NCI-H460 (cell line): ENCODE measurements at regions not wholly inside any gene's neighbourhood (a gene's known extent, or its start where the extent isn't known, plus 50 kb on each side); places are given as distances from the start of the nearest gene placed in this dataset.

Experiments used
- DNase-seq: peaks from one replicate; pipeline ENCODE4 v3.0.0-alpha.2; 2016; ENCODE audit warnings: low read depth; ENCODE audit errors: extremely low read depth

DNA sequence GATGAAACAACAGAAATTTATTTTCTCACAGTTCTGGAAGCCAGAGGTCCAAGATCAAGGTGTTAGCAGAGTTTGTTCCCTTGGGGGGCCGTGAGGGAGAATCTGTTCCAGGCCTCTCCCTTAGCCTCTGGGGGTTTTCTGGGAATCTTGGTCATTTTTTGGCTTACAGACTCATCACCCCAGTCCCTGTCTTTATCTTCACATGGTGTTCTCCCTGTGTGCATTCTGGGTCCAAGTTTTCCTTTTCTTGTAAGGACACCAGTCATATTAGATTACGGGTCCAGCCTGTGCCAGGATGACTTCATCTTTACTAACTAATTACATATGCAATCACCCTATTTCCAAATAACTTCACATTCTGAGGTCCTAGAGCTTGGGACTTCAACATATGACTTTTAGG lies 292.5 kb upstream of the TRIB2 start:
- DNase-seq, result no peak

DNA sequence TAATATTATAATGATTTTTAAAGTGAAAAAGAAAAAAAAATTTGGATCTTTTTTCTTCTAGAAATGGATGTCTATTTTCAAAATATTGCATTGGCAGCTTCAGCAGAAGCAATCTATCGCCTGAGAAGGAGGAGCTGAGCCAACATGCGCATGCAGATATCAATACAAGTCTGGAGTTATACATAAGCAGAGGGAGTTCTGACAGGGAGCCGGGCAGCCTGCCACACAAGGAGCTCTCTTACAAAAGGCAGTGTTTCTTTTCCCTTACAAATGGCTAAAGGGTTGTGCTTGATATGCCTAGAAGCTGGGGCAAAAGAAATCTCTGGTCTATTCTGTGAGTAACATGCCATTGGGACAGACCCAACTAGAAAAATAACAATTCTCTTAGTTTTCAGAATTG lies 291.9 kb upstream of the TRIB2 start:
- no peak for DNase-seq

DNA sequence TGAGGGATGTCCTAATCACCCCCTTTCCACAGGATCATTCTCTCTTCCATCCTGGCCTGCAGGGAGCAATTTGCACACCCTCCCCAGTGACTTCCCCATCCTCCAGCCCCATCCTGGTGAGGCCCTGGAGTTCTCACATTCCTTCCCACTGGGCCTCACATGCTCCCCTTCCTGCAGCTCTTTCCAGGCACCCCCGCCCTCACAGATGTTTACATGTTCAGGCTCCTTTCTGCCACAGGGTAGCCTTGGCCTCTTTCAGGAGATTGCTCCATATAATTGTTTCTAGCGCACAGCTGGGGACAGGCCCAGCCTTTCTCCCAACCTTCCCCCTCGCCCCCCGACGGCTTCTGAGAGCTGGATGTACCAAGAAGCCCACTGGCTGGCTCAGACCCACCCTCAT lies 288.4 kb upstream of the TRIB2 start:
- DNase-seq, result no peak

DNA sequence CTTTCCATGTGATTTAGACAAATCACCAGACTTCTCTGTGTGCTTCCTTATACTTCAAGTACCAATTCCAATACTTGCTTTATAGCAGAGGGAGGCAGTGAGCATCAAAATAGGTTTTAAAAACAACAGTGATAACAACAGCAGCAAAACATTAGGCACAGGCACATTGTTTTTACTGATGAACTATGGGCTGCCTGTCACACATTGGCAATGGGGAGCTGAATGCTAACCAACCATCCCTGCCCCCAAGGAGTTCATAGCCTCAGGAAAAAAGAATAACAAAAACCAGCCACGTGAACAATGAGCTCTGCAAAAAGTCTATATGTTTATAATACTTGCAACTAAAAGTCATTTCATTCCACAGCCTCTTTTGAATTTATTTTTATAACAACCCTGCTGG lies 287.9 kb upstream of the TRIB2 start:
- no peak for DNase-seq

DNA sequence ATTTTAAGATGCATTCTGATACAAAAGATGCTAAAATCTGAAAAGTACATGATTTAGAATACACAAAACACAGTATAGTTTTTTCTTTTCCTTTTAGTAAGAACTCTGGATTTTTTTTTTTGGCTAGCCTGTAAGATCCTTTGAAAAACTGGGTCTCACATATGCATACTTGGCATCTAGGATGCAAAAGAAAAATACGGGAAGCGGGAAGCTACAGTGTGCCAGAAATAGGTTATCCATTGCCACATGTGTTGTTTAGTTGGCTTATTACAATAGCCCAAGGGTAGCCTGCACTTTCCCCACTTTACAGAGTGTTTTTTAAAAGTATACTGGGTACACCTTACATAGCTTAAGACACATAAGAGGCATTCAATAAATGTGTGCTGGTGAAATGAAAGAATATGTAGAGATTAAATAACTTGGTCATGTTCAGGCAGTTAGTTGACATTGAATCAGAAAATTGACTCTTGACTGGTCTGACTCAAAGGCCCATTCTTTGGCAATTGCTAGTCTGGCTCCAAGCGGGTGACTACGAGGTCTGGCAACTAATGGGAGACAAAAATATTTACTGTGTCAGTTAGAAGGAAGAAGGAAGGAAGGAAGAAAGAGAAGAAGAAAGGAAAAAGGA lies 286.8 kb upstream of the TRIB2 start:
- no peak for DNase-seq

DNA sequence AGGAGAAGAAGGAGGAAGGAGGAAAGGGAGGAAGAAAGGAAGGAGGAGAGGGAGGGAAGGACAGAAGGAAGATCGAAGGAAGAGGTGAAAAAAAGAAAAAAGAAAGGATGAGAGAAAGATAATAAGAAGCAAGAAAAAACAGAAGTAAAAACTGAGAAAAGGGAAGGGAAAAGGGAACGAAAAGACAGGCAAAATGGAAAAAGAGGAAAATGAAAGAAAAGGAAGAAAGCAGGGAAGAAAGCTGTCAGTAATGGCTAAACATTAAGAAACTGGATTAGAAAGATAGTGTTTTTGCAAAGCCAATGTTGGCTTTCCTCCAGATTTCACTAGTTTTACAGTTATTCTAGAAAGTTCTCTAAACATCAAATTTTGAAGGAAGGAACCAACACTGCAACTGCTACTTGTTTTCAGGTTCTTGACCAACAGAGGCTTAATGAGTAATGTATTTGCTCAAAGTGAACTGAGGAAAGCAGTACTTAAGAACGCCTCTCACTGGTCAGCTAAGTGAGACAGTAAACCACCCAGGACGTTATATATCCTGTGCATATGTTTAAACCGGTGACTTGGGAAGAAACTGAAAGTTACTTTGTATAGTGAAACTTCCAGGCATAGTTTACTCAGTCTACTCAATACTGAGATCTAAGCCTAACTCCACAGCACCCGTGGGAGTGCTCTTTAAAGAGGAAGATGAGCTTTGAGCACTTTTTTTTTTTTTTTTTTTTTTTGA lies 286.2 kb upstream of the TRIB2 start:
- no peak for DNase-seq

DNA sequence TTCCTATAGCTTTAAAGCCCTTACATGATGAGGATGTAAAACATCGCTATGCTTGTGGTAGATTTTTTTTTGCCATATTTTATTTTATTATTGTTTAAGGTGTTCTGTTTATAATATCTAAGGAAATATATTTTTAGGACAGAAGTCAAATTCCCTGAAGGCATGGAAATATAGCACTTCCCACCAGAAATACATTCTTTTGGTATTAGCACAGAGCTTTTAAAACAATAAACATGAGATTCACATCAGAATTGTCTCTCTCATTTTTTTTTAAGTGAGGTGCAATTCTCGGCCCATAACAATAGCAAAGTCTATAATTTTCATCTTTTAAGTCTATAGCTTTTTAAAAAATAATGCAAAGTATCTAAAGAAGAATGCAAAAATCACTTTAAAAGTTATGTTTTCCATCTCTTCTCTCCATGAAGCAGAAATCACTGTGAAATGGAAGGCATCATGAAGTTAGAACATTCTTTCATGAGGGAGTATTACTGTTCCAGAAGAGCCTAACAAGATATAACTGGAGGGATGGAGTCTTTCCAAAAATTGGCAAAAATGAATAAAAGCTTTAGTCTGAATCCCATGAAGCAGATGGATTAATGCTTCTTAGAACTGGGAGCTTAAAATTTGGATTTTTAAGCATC lies 283.6 kb upstream of the TRIB2 start:
- DNase-seq, result no peak

DNA sequence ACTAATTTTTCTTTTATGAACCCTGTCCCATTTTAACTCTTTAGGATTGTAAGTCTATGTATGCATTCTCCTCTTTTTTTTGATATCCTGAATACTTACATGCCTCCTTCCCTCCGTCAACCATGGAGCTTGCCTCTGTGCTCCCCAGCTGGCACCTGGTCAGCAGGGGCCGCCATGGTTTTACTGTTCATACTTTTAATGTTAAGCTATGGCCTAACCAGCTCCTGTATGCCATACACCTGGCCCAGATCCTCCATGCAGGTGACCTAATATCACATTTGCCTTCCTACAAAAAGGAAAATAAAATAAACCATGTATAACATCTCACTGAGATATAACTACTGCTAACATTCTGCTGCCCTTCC lies 283.1 kb upstream of the TRIB2 start:
- no peak for DNase-seq

DNA sequence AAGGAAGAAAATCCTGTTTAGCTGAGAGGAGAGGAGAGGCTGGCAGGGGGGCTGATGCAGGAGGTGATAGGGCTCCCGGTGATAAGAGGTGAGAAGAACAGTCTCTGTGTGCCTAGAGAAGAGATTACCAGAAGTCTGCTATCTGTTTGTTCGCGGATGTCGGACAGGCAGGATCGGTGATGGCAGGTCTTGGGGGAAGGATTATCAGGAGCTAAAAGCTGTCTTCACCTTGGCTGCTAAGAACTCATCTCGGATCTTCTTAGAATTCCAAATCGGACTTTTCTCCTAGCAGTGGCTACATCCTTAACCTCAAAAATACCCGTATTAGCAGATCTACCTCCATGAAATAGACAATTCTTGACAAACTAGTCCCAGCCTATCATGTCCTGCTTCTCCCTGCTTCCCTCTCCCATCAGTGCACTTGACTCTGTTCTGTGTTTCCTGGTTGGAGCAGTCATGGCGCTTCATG lies 282.1 kb upstream of the TRIB2 start:
- no peak for DNase-seq

DNA sequence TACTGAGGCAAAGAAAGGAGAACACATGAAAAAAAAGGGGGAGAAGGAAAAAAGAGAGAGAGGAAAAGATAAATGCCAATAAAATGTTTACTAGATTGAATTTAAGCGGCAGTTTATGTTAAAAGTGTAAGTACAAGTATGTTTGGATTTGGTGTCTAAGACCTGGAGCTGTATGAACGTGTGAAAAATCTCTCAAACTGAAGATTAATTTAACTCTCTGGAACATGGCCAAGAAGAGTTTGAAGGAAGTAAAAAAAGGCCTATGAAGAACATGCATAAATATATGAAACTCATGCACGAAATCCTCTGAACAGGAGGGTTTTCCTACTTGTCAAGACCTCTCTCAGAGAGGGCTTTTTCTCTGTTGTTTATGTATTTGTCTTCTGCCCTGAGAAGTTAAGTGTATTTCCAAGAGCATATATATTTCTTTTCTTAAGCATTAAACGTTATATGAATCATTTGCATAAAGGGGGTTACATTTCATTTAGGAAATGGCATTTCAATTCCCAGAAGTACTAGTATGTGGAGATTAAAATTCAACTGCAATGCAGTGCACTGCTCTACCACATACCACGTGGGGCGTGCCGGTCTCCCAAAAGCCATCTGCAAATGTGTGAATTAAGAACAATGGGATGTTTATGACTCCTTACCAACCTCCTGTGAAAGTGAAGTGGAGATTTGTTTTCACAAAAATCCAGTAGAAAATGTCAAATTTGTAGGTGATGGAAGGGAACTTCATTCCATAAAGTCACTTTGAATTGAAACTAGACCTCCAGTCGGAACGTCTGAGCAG lies 281.1 kb upstream of the TRIB2 start:
- DNase-seq, result no peak

DNA sequence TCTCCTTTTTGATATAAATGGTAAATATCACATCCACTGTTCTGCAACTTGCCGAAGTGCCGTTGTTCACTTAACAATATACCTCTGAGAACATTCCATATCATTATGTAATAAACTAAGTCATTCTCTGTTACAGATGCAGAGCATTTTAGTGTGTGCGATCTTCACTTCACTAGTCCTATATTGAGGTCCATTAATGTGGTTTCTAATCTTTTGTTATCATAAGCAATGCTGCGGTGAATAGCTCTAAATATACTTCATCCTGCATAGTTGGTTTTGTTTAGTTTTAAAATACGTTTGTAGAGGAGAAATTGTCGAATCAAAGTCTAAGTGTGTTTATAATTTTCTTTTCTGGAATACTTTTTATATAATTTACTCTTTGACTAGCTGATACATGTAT lies 280.3 kb upstream of the TRIB2 start:
- DNase-seq, result no peak

DNA sequence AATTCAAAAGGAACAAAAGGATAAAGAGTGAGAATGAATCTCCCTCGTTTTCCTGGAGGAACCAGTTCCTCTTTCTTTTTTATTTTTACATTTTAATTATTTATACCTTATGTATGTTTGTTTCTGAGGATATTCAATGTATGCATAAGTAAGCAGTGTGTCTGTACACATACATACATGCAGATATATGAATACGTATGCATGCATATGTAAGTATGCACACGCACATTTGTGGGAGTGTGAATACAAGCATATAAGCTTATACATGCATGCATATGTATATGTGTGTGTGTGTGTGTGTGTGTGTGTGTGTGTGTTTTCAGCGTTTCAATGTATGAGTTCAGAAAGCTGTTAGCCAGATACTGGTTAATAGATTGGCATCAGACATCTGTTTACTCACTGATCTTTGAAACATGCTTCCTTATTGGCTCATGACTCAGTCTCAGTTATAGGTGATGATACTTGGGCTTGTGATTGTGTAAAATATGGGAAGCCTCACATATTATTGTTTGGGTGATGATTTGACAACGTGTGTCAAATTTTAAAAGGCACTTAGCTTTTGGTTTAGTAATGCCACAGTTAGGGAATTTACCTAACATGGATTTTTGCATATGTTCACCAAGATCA lies 279.7 kb upstream of the TRIB2 start:
- no peak for DNase-seq

DNA sequence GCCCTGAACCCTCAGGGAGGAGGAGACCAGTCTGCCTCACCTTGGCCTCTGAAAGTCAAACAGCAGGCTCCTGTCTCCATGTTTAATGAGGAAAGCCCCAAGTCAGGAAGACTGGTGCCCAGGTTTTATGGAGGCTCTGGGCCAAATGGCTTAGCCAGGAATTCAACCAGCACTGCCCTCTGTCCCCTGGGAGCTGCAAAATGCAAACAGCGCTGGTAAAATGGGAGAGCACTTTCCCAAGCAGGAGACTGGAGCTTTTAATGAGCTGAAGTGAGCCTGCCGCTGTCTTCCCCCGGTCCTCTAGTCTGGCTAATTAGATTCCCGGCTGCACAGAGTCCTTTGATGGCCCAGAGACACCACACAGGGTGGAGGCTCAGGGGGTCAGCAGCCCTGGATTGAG lies 276.0 kb upstream of the TRIB2 start:
- DNase-seq, result no peak

DNA sequence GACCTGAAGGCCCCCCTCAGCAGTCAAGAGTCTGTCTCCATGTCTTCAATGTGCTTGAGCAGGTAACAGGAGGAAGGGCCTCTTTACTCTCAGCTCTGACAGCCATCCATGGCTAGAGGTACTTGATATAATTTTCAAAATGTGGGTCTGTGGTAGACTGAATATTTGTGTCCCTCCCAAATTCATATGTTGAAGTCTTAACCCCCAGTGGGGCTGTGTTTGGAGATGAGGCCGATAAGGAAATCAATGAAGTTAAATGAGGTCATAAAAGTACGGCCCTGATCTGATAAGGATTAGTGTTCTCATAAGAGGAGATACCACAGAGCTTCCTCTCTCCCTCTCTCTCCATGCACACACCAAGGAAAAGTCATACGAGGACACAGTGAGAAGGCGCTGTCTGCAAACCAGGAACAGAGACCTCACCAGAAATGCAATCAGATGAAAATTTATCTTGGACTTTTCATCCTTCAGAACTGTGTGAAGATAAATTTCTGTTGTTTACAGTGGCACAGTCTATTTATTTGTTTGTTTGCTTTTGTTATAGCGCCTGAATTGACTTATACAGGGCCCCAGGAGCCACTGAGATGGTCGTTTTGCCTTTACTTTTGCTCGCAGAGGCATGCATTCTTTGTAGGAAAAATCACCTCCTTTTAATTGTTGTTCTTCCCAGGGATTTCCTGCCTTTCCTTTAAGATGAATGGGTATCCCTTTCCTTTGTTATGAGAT lies 274.8 kb upstream of the TRIB2 start:
- no peak for DNase-seq

DNA sequence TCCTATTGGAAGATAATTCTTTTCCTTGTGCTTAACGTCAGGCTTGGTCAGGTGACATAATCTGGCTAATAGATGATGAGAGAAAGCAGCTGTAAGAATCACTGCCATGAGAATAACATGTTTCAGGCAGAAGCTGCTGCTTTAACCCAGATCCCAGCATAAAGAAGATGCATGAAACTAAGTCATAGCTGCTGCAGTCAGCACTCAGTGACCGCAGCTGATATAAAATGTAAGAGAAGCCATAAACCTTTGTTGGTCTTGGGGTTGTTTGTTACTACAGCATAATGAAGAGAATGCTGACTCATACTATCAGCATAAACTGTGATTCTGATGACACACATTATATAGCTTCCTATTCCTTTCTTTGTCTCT lies 274.3 kb upstream of the TRIB2 start:
- no peak for DNase-seq

DNA sequence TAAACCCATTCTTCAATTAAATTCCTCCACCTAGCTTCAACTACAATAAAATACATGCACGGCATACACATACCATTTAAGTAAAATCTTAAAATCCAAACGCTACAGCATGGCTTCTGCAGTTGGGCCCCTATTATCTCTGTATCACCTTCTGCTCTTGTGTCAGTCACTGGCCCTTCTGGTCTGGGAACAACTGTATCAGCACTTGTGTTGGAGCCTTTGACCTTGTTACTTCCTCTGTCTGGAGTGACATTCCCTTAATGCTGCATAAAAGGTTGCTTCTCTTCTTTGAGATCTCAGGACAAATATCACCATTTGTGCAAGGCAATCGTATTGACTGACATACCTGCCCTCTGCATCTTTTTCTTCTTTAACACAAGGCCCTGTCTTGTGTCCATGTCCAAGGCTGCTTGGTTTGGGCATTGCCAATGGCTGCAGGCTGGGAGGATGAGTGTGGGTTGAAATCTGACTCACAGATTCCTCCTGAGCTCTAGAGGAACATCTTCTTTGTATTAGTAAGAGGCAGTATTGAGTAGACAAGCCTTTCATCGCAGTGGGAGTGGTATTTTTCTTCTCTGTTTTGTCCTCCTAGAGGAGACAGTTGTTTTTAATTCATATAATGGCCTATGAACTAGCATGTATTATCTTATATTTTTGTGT lies 267.8 kb upstream of the TRIB2 start:
- no peak for DNase-seq

DNA sequence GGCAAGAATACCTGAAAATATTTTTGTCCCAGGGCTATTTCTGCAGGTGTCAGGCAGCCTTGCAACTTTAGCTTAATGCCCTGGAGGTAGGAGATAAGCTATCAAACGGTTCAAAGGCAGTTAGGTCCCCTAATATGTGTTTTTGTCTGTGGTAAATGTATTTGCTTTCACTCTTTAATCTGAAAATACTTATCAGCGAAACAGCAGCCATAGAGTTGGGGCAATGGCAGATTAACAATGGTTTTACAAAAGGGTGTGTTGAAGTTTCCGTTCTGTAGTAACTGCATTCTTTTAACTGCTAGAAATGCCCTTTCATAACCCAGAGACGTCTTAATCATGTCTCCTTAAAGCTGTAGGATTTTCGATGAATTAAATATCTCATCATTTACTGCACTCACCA lies 265.0 kb upstream of the TRIB2 start:
- no peak for DNase-seq

DNA sequence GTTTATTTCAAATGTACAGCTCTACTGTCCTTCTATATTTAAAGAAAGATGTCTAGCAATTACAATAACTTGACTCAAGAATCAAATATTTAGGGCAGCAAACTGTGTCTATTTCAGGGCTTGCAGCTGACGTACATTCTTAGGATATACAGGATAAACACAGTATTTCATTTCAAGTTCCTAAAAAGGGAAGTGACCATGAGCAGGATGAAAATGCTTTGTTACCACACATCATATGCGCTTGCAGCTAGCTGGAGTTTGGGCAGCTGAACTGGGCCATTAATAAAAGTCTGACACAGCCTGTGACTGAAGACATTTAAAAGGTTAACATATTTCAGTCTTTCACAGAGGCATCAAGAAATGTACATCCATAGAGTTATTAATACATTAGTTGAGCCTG lies 264.6 kb upstream of the TRIB2 start:
- DNase-seq, result peak; percentile 38

DNA sequence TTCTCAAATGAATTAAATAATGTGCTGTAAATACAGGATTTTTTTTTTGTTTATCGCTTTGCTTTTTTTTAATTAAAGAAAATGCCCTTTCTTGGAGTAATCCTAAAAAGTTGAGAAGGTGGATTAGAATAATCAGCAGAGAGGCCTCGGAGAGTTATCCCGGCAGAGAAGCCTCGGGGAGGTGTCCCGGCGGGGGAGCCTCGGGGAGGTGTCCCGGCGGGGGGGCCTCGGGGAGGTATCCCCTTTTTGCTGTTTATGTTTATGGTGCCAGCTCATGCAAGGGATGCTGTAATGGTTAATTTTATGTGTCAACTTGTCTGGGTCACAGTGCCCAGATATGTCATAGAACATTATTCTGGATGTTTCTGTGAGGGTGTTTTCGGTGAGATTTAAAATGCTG lies 263.0 kb upstream of the TRIB2 start:
- DNase-seq, result no peak

DNA sequence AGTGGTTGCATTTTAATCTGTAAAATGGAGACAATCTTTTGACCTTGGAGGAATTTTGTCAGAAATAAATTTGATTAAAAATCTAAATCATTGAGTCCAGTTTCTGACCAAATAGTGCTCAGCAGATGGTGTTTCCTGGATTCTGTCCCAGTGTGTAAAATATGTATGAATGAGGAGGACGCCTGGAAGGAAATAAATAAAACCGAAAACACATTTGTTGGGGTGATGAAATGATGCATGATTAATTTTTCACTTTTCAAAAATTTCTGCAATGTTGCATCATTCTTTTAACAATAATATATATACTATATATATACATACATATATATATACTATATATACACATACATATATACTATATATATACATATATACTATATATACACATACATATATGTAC lies 261.1 kb upstream of the TRIB2 start:
- no peak for DNase-seq
